Tibial nerve (tissue), 4 donors: ENCODE measurements at regions not wholly inside any gene's neighbourhood (a gene's known extent, or its start where the extent isn't known, plus 50 kb on each side); places are given as distances from the start of the nearest gene placed in this dataset.
A peak's percentile ranks its signal among the peaks of the same experiment; 100 is the strongest.

Experiments
- DNase-seq, 2 donors: peaks; one replicate each; pipeline ENCODE4 v3.0.0-alpha.2; 2019; ENCODE audit warnings: low spot score in 2 of 2
- H3K27ac ChIP-seq, 4 donors: fragments of 200-600 bp; sonication (generic) in 3 of 4; one replicate each; pipeline ENCODE4 v1.5.1; 2017 to 2019; ENCODE audit warnings: mild to moderate bottlenecking in 1 of 4
- H3K27me3 ChIP-seq, 2 donors: fragments of 200-600 bp; sonication (generic) in 1 of 2; one replicate each; pipeline versions ENCODE4 v1.5.1 to v1.6.0; 2017 to 2019
- H3K36me3 ChIP-seq, 3 donors: fragments of 200-600 bp; sonication (generic); one replicate each; pipeline ENCODE4 v1.5.1; 2018 to 2019
- H3K4me1 ChIP-seq, 4 donors: fragments of 200-600 bp; sonication (generic) in 3 of 4; one replicate each; pipeline ENCODE4 v1.5.1; 2017 to 2019
- H3K4me3 ChIP-seq, 4 donors: fragments of 200-600 bp; sonication (generic) in 3 of 4; one replicate each; pipeline ENCODE4 v1.5.1; 2017 to 2019; ENCODE audit warnings: mild to moderate bottlenecking in 1 of 4, moderate library complexity in 1 of 4
- H3K9me3 ChIP-seq, 4 donors: fragments of 200-600 bp; sonication (generic) in 3 of 4; one replicate each; pipeline ENCODE4 v1.5.1; 2017 to 2019
- EP300 ChIP-seq, 2 donors: sonication (generic); formaldehyde crosslinking; IDR thresholded peaks; one replicate each; pipeline ENCODE4 v1.6.1; 2017; ENCODE audit warnings: antibody characterized with exemption in 2 of 2, mild to moderate bottlenecking in 1 of 2
- POLR2A ChIP-seq, 2 donors: fragments of 450-650 bp; IDR thresholded peaks; one replicate each; pipeline ENCODE4 v1.6.1; 2017; ENCODE audit warnings: antibody characterized with exemption in 2 of 2, mild to moderate bottlenecking in 2 of 2, moderate library complexity in 2 of 2
- WGBS, 2 donors: methylation state at CpG; one replicate each; pipeline ENCODE4 v1.1.5; 2018; 5-methylcytosine and 5-hydroxymethylcytosine counted together
- TF ChIP-seq, protein P1 (sequence below), 5 experiments: fragments of 200-600 bp in 3 of 5; fragments of 450-650 bp in 2 of 5; sonication (generic) in 3 of 5; IDR thresholded peaks; one replicate each; pipeline ENCODE4 v1.5.1; 2016 to 2019; ENCODE audit warnings: antibody characterized with exemption in 5 of 5, mild to moderate bottlenecking in 3 of 5, moderate library complexity in 2 of 5

GRCh38 chr15:95659656-95660055, 670.8 kb upstream of the NR2F2 start:
- peak overlapping the region in 1 of 4 donors; percentile 32 for H3K27ac ChIP-seq
- peaks cover 0 to 26% (median 6%) of the 10 kb centered on the region in 4 donors for H3K4me1 ChIP-seq
- no peak for DNase-seq
- no peaks in the 10 kb centered on the region for H3K36me3 ChIP-seq
- TF ChIP-seq EP300 (IDR thresholded peaks at IDR 0.05), result peak in 1 of 2 donors; percentile 47
- TF ChIP-seq, protein P1, sequence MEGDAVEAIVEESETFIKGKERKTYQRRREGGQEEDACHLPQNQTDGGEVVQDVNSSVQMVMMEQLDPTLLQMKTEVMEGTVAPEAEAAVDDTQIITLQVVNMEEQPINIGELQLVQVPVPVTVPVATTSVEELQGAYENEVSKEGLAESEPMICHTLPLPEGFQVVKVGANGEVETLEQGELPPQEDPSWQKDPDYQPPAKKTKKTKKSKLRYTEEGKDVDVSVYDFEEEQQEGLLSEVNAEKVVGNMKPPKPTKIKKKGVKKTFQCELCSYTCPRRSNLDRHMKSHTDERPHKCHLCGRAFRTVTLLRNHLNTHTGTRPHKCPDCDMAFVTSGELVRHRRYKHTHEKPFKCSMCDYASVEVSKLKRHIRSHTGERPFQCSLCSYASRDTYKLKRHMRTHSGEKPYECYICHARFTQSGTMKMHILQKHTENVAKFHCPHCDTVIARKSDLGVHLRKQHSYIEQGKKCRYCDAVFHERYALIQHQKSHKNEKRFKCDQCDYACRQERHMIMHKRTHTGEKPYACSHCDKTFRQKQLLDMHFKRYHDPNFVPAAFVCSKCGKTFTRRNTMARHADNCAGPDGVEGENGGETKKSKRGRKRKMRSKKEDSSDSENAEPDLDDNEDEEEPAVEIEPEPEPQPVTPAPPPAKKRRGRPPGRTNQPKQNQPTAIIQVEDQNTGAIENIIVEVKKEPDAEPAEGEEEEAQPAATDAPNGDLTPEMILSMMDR (IDR thresholded peaks at IDR 0.05), result no peak
- no peak for TF ChIP-seq POLR2A (IDR thresholded peaks at IDR 0.05)
- no peaks in the 10 kb centered on the region for H3K27me3 ChIP-seq
- WGBS, 2 donors, result 60 to 75% methylated on average over 11 of the region's 11 CpGs
- no peak overlapping the region for H3K4me3 ChIP-seq
- no peaks in the 10 kb centered on the region for H3K9me3 ChIP-seq

GRCh38 chr15:95662638-95663037, 667.9 kb upstream of the NR2F2 start:
- WGBS, 2 donors, result 86 to 93% methylated on average over 1 of the region's 1 CpG
- Histone ChIP-seq H3K27me3 (no peaks in the 10 kb centered on the region), H3K36me3 (no peaks in the 10 kb centered on the region), H3K4me1 (peaks cover 0 to 34% (median 10%) of the 10 kb centered on the region in 4 donors), H3K27ac (peak overlapping the region in 2 of 4 donors; percentile 37 to 65), H3K4me3 (no peak overlapping the region), H3K9me3 (no peaks in the 10 kb centered on the region)
- TF ChIP-seq, protein P1 (IDR thresholded peaks at IDR 0.05), result no peak
- TF ChIP-seq POLR2A (IDR thresholded peaks at IDR 0.05) (no peak), EP300 (IDR thresholded peaks at IDR 0.05) (no peak)
- no peak for DNase-seq

GRCh38 chr15:95663156-95664100, 667.1 kb upstream of the NR2F2 start:
- TF ChIP-seq, protein P1 (IDR thresholded peaks at IDR 0.05), result no peak
- no peak for TF ChIP-seq POLR2A (IDR thresholded peaks at IDR 0.05)
- H3K36me3 ChIP-seq, result no peaks in the 10 kb centered on the region
- H3K4me3 ChIP-seq, result no peak overlapping the region
- H3K9me3 ChIP-seq, result no peaks in the 10 kb centered on the region
- peak overlapping the region in 2 of 4 donors; percentile 37 to 65 for H3K27ac ChIP-seq
- no peaks in the 10 kb centered on the region for H3K27me3 ChIP-seq
- peaks cover 0 to 40% (median 10%) of the 10 kb centered on the region in 4 donors for H3K4me1 ChIP-seq
- 51 to 65% methylated on average over 6 of the region's 6 CpGs for WGBS, 2 donors
- no peak for DNase-seq

DNA sequence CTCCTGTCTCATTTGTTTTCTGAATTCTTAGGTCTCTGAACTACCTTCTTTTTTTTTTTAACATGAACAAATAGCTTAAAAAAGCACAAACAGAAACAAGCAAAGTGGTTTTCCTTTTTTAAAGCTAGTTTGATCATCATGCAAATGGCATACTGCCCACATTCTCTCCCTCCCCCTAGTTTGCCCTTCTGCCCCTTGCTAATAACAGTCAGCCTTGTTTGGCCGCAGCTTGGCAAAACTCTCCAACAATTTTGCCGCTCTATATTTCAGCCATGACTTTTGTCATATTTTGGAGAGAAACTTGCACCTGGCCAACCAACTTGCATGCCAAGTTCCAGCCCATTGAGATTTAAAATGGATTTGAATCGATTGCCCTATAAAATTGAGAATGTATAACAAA, 666.0 kb upstream of the NR2F2 start:
- H3K4me3 ChIP-seq, result no peak overlapping the region
- H3K36me3 ChIP-seq, result no peaks in the 10 kb centered on the region
- peak overlapping the region in 2 of 4 donors; percentile 20 to 65 for H3K27ac ChIP-seq
- WGBS, 2 donors, result 18 to 22% methylated on average over 3 of the region's 3 CpGs
- TF ChIP-seq EP300 (IDR thresholded peaks at IDR 0.05) (peak in 1 of 2 donors; percentile 24), POLR2A (IDR thresholded peaks at IDR 0.05) (no peak)
- DNase-seq, result no peak
- no peaks in the 10 kb centered on the region for H3K27me3 ChIP-seq
- H3K4me1 ChIP-seq, result peaks cover 0 to 48% (median 8%) of the 10 kb centered on the region in 4 donors
- H3K9me3 ChIP-seq, result no peaks in the 10 kb centered on the region

- peak overlapping the region in 3 of 4 donors; percentile 23 to 78 (median 75) for H3K27ac ChIP-seq
- TF ChIP-seq, protein P1 (IDR thresholded peaks at IDR 0.05), result no peak
- TF ChIP-seq EP300 (IDR thresholded peaks at IDR 0.05), result no peak
- TF ChIP-seq POLR2A (IDR thresholded peaks at IDR 0.05), result no peak
- H3K27me3 ChIP-seq, result no peaks in the 10 kb centered on the region
- H3K4me3 ChIP-seq, result peak overlapping the region in 3 of 4 donors; percentile 7 to 35 (median 23)
- peaks cover 0 to 38% (median 4%) of the 10 kb centered on the region in 4 donors for H3K4me1 ChIP-seq
- WGBS, 2 donors, result 32 to 45% methylated on average over 10 of the region's 10 CpGs
- H3K9me3 ChIP-seq, result no peaks in the 10 kb centered on the region
- H3K36me3 ChIP-seq, result no peaks in the 10 kb centered on the region
- DNase-seq, result no peak
Observed at GRCh38 chr15:95669146-95669922, 661.2 kb upstream of the NR2F2 start.
